ENCODE measurements at regions not wholly inside any gene's neighbourhood (a gene's known extent, or its start where the extent isn't known, plus 50 kb on each side); places are given as distances from the start of the nearest gene placed in this dataset.

DNA sequence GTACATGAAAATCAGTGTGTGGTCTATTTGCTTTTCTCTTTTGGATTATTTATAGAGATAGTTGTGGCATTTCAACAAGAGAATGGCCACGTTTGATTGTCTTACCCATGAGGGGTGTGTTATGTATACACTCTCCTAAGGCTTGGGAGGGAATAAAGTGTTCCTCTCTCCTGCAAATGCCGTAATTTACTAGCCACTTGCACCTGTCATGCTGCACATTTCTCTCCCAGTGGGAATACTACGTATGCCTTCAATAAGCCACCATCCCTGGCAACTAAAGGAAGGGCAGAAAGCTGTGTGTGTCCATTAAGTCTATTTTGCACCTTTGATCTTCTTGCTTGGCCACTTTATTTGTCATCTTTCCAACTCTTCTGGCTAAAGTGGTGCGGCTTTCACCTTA, 541.2 kb downstream of the QKI start:
- Histone ChIP-seq H3K9me3 (replicated peaks) (no peaks in the 10 kb centered on the region), H3K4me3 (no peak overlapping the region), H3K27me3 (no peaks in the 10 kb centered on the region), H3K36me3 (no peaks in the 10 kb centered on the region), H3K4me1 (peaks cover 48% of the 10 kb centered on the region), H3K27ac (peak overlapping the region; percentile 45)
- peak; percentile 63 to 85 for DNase-seq

DNA sequence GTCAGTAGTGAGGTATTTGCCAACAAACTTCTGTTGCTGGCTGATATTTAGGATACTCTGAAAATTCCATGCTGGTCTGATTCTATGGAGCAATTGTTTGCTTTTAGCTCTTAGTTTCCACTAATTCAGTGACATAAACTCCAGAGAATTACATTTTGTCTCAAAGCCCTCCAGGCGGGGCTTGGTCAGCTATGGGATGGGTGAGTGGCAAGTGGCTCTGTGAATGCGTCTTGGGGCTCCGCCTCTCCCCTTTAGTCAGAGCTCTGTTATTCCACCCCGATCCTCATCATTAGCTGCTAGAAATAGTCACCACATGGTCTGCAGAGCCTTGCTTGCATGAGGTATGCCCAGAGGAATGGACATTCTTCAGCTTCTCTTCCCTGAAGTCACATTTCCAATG, 540.6 kb downstream of the QKI start:
- Histone ChIP-seq H3K4me3 (no peak overlapping the region), H3K36me3 (no peaks in the 10 kb centered on the region), H3K9me3 (replicated peaks) (no peaks in the 10 kb centered on the region), H3K27ac (peak overlapping the region; percentile 45), H3K27me3 (no peaks in the 10 kb centered on the region), H3K4me1 (peaks cover 48% of the 10 kb centered on the region)
- peak; percentile 72 to 75 for DNase-seq

DNA sequence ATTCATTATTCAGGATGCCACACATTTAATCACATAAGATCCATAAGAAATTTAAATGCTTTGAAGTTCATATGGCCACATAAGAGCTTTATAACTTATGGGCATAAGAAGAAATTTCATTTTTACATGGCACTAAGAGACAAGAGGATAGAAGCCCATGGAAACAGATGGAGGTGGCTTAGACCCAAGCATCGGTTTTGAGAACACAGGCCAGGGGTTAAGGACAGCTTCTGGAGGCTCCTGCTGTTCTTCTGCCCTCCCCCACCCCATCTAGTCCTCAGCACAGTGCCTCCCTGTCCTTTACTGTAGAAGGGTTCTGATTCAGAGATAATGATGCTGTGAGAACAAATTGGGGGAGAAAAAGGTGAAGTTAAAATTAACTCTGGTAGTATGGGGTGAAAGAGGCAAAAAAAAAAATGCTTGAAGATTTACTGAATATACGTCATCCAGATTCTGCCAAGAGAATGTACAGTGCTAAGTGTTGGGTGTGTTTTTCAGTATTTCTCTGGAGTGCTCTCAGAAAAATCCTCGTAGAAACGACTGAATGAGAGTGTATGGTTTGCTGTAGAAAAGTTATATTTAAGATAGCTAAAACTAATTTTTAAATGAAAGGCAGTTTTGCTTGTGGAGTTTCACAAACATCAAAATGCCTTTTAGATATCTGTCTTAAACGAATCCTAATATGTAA, 539.7 kb downstream of the QKI start:
- no peaks in the 10 kb centered on the region for H3K36me3 ChIP-seq
- peaks cover 48% of the 10 kb centered on the region for H3K4me1 ChIP-seq
- peak overlapping the region; percentile 45 for H3K27ac ChIP-seq
- no peaks in the 10 kb centered on the region for H3K27me3 ChIP-seq
- no peak overlapping the region for H3K4me3 ChIP-seq
- no peak for DNase-seq
- H3K9me3 ChIP-seq (replicated peaks) = no peaks in the 10 kb centered on the region

DNA sequence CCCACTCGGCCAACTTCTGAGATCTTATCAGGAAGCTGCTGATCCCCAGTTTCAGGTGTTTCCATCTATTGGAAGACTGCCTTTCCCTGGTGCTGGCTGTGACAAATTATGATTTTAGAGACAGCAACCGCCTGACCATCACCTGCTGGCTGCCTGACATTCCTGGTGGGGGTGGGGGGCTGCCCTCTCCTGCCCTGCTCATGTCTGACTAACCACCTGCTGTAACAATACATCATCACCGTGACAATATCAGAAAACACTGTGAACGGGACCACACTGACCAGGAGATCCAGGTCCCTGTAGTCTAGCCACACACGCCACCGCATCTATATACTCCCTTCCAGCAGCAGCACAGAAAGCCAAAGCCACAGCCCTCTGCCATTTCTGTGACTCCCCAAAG, 537.5 kb downstream of the QKI start:
- H3K27me3 ChIP-seq = no peaks in the 10 kb centered on the region
- DNase-seq = peak; percentile 82 to 85
- no peaks in the 10 kb centered on the region for H3K36me3 ChIP-seq
- peak overlapping the region; percentile 54 for H3K27ac ChIP-seq
- H3K9me3 ChIP-seq (replicated peaks) = no peaks in the 10 kb centered on the region
- H3K4me1 ChIP-seq = peaks cover 55% of the 10 kb centered on the region
- no peak overlapping the region for H3K4me3 ChIP-seq

DNA sequence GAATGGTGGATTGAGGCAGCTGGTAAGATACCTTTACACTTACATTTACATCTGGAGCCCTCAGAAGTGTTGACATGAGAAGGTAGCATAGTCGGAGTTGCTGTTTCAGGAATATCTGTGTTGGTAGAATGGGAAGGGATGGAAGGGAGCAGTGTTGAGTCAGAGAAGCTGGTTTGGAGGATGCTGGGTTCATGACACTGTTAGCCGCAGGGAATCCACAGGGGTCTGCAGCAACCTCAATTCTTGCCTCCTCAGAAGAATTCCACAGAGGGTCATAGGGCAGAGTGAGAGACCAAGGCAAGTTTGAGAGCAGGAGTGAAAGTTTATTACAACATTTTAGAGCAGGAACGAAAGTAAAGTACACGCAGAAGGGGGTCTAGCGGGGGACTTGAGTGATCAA, 536.8 kb downstream of the QKI start:
- Histone ChIP-seq H3K27ac (peak overlapping the region; percentile 54), H3K36me3 (no peaks in the 10 kb centered on the region), H3K4me1 (peaks cover 55% of the 10 kb centered on the region), H3K27me3 (no peaks in the 10 kb centered on the region), H3K9me3 (replicated peaks) (no peaks in the 10 kb centered on the region), H3K4me3 (no peak overlapping the region)
- no peak for DNase-seq

DNA sequence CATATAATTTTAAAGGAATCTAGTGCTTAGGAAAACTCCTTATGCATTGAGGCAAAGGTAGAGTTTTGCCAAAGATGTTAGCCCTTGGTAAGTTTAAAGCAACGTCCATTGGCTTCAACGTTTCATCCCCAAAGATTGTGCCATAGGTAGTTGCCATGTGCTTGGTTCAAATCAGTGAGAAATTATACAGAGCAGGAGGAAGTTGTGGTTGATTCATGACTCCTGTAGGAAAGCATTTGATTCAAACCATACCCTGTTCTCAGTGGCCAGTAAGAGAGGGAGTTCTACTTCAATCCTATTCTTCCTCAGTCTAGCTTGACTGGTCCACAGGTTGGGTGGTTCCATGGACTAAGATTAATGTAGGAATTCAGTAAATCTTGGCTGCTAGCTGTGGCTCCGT, 535.6 kb downstream of the QKI start:
- Histone ChIP-seq H3K4me3 (no peak overlapping the region), H3K27me3 (no peaks in the 10 kb centered on the region), H3K27ac (no peak overlapping the region), H3K9me3 (replicated peaks) (no peaks in the 10 kb centered on the region), H3K36me3 (no peaks in the 10 kb centered on the region), H3K4me1 (peaks cover 52% of the 10 kb centered on the region)
- no peak for DNase-seq

DNA sequence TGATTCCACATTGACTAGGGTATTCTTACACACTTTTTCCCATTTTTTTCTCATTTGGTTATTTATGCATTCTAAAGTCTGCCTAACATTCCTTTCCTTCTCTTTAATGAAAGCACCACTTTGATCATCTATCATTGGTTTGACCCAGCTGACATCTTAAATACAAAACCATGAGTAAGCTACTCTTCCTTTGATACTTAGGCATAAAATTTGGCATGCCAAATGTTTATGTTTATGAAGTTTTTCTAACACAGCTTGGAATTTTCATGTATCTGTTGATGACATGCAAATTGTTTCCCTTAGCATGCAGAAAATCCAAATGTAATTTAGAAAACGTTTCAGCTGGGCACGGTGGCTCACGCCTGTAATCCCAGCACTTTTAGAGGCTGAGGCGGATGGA, 534.9 kb downstream of the QKI start:
- H3K9me3 ChIP-seq (replicated peaks) = no peaks in the 10 kb centered on the region
- no peak for DNase-seq
- no peaks in the 10 kb centered on the region for H3K36me3 ChIP-seq
- no peaks in the 10 kb centered on the region for H3K27me3 ChIP-seq
- no peak overlapping the region for H3K27ac ChIP-seq
- H3K4me1 ChIP-seq = peaks cover 49% of the 10 kb centered on the region
- H3K4me3 ChIP-seq = no peak overlapping the region

DNA sequence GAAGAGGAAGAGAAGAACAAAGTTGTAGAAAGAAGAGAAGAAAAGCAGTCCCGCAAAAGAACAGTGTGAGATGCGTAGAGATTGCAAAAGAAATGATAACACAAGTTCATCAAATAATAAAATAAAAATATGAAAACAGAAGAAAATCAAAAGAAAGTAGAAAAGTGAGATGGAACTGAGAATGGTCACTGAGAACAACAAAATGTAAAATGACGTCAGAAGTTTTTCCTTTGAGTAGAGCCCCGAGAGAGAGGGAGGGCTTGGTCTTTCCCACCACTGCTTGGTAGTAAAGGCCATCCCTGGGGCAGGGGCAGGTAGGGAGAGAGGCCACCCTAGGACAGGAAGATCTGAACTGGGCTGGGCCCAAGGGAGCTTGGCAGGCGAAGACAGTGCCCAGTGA, 533.7 kb downstream of the QKI start:
- peaks cover 43% of the 10 kb centered on the region for H3K4me1 ChIP-seq
- H3K27me3 ChIP-seq = no peaks in the 10 kb centered on the region
- no peak overlapping the region for H3K4me3 ChIP-seq
- DNase-seq = no peak
- no peaks in the 10 kb centered on the region for H3K9me3 ChIP-seq (replicated peaks)
- no peak overlapping the region for H3K27ac ChIP-seq
- no peaks in the 10 kb centered on the region for H3K36me3 ChIP-seq

DNA sequence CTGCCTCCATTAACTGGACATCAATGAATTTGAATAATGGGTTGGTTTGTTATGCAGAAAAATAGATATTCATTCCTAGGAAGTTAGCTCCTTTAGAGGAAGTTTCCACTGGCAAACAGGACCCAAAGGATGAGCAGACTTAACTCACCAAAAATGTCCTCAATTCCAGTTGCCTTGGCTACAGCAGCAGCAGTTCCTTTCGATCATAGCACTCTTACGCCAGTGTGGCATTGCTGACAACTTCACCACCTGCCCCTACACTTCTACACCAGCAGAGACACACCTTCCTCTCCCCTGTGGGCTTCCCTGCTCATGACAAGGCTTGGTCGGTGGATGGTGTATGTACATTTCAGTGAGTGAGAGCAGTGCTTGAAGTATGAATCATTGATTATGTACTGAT, 532.8 kb downstream of the QKI start:
- Histone ChIP-seq H3K4me1 (peaks cover 37% of the 10 kb centered on the region), H3K36me3 (no peaks in the 10 kb centered on the region), H3K4me3 (no peak overlapping the region), H3K27me3 (no peaks in the 10 kb centered on the region), H3K27ac (no peak overlapping the region), H3K9me3 (replicated peaks) (no peaks in the 10 kb centered on the region)
- DNase-seq = peak in 1 of 2 experiments; percentile 44

DNA sequence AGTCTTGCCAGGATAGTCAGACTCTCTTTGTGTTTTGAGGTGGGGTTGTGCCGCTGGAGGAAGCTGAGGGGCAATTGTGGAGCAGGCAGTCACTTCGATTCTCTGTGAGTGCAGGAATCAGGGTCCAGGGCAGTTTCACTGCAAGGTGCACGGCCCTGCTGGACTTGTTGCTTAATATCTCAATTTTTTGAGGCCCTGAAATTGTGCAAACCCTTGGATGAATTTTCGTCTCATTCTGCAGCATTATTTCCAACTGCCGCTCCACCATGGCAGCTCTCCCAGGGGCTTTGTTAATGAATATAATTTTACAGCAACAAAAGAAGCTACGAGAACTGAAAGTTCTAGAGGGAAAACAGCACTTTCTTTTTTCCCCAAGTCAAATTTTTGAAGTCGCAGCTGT, 531.9 kb downstream of the QKI start:
- Histone ChIP-seq H3K4me3 (no peak overlapping the region), H3K27me3 (no peaks in the 10 kb centered on the region), H3K36me3 (no peaks in the 10 kb centered on the region), H3K27ac (no peak overlapping the region), H3K4me1 (peaks cover 30% of the 10 kb centered on the region), H3K9me3 (replicated peaks) (no peaks in the 10 kb centered on the region)
- no peak for DNase-seq

DNA sequence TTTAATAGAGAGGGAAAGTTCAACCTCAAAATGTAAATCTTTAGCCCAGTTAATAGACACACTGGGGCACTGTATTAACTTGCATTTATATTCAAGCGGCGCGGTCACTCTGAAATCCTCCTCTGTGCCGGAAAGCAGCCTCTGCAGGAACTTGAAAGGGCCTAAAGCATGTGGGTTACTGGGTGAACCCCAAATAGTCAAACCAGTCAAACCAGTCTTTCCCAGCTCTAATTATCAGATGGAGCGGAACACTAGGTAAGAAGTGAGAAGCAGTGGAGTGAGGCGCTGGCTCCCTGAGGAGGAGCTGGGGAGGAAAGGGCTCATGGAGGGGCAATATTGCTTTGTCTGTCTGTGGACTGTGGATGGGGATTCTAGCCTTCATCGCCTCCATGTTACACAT, 531.3 kb downstream of the QKI start:
- H3K4me1 ChIP-seq = peaks cover 34% of the 10 kb centered on the region
- H3K27me3 ChIP-seq = no peaks in the 10 kb centered on the region
- no peak for DNase-seq
- no peak overlapping the region for H3K4me3 ChIP-seq
- no peaks in the 10 kb centered on the region for H3K36me3 ChIP-seq
- no peak overlapping the region for H3K27ac ChIP-seq
- H3K9me3 ChIP-seq (replicated peaks) = no peaks in the 10 kb centered on the region

DNA sequence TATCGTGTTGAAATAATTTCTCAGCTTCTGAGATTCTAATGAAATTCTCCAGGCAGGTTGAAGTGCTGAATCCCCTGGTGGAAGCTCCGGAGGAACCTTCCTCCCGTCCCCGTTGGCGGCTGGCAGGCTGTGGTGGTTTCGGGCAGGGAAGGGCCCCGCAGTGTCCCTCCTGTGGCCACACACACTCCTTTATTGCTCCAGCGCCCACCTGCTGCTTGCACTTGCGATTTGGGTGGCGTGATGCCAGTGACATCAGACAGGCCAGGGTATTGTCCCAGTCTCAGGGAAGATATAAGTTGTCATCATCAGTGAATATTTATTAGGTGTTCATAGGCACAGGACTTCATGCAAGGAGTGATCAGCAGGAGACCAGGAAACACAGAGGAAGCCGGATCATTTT, 530.4 kb downstream of the QKI start:
- Histone ChIP-seq H3K9me3 (replicated peaks) (no peaks in the 10 kb centered on the region), H3K4me1 (peaks cover 36% of the 10 kb centered on the region), H3K27me3 (no peaks in the 10 kb centered on the region), H3K27ac (no peak overlapping the region), H3K36me3 (no peaks in the 10 kb centered on the region), H3K4me3 (no peak overlapping the region)
- peak; percentile 89 to 93 for DNase-seq

DNA sequence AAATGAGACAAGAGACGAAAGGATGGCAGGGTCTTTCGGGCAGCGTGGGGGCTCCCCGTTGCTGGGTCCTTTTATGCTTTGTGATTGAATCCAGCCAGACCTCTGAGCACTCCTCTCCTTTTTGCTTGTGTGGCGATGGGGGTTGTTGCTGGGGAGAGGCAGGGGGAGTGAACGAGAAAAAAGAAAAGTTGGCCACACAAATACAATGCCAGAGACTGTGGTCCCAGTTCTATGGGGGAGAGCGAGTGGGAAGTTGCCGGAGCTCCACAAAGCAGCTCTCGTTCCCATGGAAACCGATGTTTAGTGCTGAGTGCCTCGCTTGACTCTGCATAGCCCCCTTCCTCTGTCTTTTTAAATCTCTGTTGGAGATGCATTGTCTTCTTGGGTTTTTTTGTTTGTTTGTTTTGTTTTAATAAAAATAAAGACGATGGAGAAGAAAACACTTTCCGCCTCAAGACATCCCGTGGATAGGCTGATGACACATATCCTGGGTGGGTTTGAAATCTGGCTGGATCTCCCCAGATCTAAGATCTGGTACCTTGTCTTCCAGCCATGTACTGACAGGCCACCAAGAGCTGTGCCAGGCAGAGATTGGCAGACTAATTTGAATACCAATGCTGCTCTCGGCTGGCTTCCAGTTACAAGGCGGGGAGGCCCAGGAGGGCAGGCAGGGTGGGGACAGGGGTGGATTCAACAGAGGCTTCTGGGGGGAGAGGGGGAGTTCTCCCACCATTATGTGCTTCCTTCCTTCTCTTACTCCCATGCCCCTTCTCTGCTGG, 529.3 kb downstream of the QKI start:
- peaks cover 36% of the 10 kb centered on the region for H3K4me1 ChIP-seq
- H3K27ac ChIP-seq = no peak overlapping the region
- H3K4me3 ChIP-seq = peak overlapping the region; percentile 27
- no peaks in the 10 kb centered on the region for H3K9me3 ChIP-seq (replicated peaks)
- peak; percentile 51 to 71 for DNase-seq
- no peaks in the 10 kb centered on the region for H3K27me3 ChIP-seq
- H3K36me3 ChIP-seq = no peaks in the 10 kb centered on the region

DNA sequence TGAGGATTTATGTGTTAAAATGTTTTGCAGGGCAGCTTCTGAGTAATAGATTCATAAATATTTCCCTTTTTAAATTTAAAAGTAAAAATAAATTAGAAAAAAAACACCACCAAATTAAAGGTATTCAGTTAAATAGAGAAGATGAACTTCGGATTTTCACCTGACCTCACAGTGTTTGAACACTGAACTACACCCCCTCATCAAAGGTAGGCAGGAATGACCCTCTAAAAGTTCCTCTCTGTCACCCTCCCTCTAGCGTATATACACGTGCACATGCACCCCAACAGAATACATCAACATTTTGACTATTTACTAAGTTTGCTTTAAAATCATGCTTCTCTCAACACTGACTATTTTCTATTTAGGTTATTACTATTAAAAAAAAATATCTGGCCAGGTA, 528.3 kb downstream of the QKI start:
- Histone ChIP-seq H3K27ac (no peak overlapping the region), H3K36me3 (no peaks in the 10 kb centered on the region)
- no peak for DNase-seq

DNA sequence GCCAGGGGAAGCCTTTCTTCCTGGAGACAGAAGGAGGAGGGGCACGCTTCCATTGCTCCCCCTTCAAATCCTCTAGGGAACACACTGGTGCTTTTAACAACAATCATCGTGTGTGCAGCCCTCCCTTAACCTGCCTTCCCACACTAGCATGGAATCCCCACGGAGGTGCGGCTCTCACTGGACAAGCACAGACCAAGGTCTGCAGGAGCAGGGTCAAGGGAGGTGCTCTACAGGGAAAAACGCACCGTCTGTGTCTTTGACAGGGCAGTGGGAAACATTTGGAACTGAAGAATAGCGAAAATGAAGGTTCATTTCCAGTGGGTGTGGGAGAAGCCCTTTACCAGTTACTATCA, 527.1 kb downstream of the QKI start:
- Histone ChIP-seq H3K4me3 (no peak overlapping the region), H3K9me3 (replicated peaks) (no peaks in the 10 kb centered on the region), H3K27me3 (no peaks in the 10 kb centered on the region), H3K4me1 (peaks cover 27% of the 10 kb centered on the region), H3K27ac (no peak overlapping the region), H3K36me3 (no peaks in the 10 kb centered on the region)
- DNase-seq = no peak

More for the DNA sequence above, 528.3 kb downstream of the QKI start:
- Histone ChIP-seq H3K4me1 (peaks cover 36% of the 10 kb centered on the region), H3K27me3 (no peaks in the 10 kb centered on the region), H3K9me3 (replicated peaks) (no peaks in the 10 kb centered on the region), H3K4me3 (no peak overlapping the region)
